SK-N-MC (cell line): ENCODE measurements at regions not wholly inside any gene's neighbourhood (a gene's known extent, or its start where the extent isn't known, plus 50 kb on each side); places are given as distances from the start of the nearest gene placed in this dataset.

Experiments
- EZH2 ChIP-seq: fragments of 200-600 bp; sonication (generic); IDR thresholded peaks from one replicate; pipeline ENCODE4 v1.6.1; 2017; ENCODE audit warnings: antibody characterized with exemption
- FOXP2 ChIP-seq: optimal IDR thresholded peaks from 2 replicates; pipeline ENCODE3; 2011; ENCODE audit warnings: mild to moderate bottlenecking, moderate library complexity; ENCODE audit not compliant: insufficient read depth; ENCODE audit errors: extremely low read length, control extremely low read depth
- POLR2AphosphoS5 ChIP-seq: IDR thresholded peaks from 2 replicates; pipeline ENCODE4 v1.6.1; 2012; ENCODE audit warnings: mild to moderate bottlenecking, low read depth, low read length, borderline replicate concordance

DNA sequence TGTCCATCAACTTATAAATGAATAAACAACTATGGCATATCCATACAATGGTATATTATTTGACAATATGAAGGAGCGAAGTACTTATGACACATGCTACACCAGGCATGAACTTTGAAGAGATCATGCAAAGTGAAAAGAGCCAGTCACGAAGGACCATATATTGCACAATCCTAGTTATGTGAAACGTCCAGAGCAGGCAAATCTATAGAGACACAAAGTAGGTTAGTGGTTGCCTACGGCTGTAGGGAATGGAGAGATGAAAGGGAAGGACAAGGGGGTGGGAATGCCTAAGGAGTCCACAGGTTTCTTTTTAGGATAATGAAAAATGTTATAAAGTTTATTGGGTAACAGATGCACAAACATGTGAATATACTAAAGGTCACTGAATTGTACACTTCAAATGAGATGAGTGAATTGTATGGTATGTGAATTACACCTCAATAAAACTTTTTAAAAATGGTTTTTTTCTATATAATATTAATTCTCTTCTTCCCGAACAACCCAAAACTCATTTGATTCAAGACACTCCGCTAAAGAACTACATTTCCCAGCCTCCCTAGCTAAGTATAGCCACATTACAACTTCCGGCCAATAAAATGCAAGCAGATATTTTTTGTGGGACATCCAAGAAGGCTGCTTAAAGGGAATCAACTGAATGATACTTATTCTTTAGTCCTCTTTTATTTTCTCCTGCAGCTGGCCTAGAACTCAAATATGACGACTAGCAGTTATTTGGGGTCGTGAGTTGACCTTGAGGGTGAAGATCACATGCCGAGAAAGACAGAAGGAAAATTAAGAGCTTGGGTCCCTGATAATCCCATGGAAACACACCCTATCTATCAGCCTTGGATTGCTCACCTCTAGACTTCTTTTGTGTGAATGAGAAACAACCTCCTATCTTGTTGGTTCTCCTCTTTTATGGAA is 187.2 kb downstream of the TTC8 start:
- TF ChIP-seq POLR2AphosphoS5 (no peak; the same call in 1 of the 2 replicates), EZH2 (no peak), FOXP2 (no peak)
